NCI-H524 (cell line): ENCODE measurements at regions not wholly inside any gene's neighbourhood (a gene's known extent, or its start where the extent isn't known, plus 50 kb on each side); places are given as distances from the start of the nearest gene placed in this dataset.
"Not testable (repeated sequence)": the region's sequence is repeated elsewhere in the genome, so short reads cannot be mapped to it uniquely, and the experiment has no call there.

ENCODE experiments used
- DNase-seq, 2 experiments: peaks; one replicate each; lab custom pipeline; 2025; lab: John Stamatoyannopoulos, UW

DNA sequence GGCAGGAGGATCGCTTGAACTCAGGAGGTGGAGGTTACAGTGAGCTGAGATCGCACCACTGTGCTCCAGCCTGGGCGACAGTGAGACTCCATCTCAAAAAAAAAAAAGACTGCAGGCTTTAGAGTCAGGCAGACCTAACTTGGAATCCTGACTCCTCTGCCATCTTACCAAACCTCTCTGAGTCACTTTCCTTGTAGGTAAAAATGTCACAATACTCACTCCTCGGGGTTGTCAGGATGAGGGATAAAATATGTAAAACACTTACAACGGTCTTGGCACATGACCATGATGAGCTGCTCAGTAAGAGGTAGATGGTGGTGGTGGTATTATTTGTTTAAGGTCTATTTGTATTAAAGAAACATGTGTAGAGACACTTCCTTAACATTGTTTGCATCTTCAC, 154.1 kb upstream of the PDE1C start:
- DNase-seq: no peak

- DNase-seq: no peak
Measured at GRCh38 chr7:32223721-32224120, 153.5 kb upstream of the PDE1C start.

DNA sequence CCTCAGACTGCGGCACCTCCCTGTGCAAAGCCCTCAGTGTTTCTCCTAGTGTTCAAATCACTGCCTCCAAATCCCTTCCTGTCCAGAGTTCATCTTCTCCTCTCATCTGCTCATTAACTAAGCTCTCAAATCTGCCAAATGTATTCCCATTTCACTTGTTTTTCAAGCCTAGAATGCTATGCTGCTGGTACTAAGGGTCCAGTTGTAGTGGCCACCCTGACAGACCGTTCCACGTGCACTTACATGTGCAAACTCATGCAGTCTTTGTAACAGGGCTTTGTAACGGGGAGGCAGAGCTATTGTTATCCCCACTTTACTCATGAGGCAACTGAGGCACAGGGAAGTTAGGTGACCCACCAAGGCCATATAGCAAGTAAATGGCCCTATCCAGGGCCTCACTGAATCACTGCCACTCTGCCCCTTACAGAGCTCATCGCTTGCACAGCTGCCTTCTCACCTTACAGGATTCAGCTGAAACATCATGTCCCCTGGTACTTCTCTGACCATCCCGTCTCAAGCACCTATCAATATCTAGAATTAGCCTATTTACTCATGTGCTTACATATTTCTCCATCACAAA, 153.0 kb upstream of the PDE1C start:
- no peak for DNase-seq

- no peak for DNase-seq
Measured at GRCh38 chr7:32222251-32222900, 152.2 kb upstream of the PDE1C start.

DNA sequence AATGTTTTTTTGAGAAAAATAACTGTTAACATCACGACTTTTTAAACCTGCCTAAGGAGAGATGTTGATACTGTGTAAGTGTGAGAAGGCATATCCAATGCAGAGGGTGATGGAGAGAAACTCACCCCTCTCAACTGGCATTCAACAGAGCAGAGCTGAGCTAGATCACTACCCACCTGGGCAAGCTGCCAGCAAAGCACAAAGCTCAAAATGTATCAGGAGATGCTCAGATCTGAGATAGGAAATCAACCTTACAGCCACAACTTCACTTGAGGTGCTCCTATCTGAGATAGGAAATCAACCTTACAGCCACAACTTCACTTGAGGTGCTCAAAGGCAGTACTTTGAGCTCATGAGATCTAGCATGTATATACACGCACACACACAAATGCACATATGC, 151.5 kb upstream of the PDE1C start:
- DNase-seq: no peak

- no peak for DNase-seq
Measured at GRCh38 chr7:32221056-32221455, 150.8 kb upstream of the PDE1C start.

- not testable (repeated sequence) for DNase-seq
Measured at GRCh38 chr7:32219831-32220230, 149.6 kb upstream of the PDE1C start.

GRCh38 chr7:32219416-32219815, 149.2 kb upstream of the PDE1C start:
- peak in 1 of 2 experiments; percentile 12 for DNase-seq

GRCh38 chr7:32218741-32219288, 148.6 kb upstream of the PDE1C start:
- DNase-seq: peak; percentile 78 to 89

DNA sequence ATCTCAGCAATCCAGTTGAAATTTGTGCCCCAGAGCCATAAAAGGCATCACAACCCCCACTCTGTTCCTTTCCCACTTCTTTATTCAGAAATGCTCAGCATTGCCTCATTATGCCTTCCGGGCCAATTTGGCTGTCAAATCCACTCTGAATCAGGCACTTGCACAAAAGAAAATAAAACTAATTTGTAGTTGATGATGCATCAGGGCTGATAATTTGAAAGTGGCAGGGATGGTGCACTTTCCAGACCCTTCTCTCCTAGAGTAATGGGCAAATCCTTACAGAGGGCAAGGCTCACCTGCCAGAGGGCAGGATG, 147.9 kb upstream of the PDE1C start:
- no peak for DNase-seq

- no peak for DNase-seq
Measured at GRCh38 chr7:32217341-32218153, 147.3 kb upstream of the PDE1C start.

DNA sequence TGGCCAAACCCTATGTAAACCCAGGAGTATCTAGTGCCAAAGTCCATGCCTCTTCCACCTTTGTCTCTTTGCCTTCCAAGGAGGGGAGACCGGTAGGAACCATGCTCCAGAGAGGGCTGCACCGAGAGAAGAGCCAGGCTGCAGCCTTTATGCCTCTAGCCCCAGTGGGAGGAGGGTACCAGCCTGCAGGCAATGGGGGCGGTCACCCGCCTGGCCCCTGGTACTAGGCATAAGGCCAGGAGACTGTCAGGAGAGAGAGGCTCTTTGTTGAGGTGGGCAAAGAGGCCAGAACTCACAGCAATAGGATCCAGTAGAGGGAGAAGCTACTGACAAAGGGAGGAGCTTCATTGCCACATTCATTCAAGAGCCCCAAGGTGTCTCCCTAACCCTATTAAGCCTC, 146.6 kb upstream of the PDE1C start:
- DNase-seq: no peak

GRCh38 chr7:32215697-32216096, 145.5 kb upstream of the PDE1C start:
- DNase-seq: no peak

DNA sequence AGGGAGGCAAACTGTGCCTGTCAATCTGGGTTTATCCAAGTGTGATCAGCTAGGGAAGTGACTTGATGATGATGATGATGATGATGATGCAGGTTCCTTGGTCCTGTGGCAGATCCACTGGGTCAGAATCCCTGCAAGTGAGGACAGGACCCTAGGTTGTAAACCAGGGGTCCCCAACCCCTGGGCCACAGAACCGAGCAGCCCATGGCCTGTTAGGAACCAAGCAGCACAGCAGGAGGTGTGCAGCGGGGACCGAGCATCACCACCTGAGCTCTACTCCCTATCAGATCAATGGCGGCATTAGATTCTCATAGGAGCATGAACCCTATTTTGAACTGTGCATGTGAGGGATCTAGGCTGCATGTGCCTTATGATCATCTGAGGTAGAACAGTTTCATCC, 144.7 kb upstream of the PDE1C start:
- DNase-seq: no peak

DNA sequence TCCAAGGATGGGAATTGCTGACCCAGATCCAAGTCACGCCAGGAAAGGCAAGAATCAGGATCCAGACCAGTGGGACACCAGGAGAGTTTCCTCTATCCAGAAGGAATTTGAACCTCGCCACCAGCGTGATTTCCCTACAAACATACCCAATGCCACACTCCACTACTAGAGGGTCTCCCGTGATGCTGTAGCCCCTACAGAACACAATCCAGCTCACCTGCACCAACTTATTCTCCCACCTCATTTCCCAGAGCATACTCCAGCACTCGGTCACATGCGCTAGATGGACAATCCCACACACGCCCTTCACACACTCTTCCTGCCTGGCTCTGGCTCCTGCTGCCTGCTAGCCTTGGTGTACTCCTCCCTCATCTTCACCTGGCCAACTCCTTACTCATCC, 142.1 kb upstream of the PDE1C start:
- DNase-seq: no peak

DNA sequence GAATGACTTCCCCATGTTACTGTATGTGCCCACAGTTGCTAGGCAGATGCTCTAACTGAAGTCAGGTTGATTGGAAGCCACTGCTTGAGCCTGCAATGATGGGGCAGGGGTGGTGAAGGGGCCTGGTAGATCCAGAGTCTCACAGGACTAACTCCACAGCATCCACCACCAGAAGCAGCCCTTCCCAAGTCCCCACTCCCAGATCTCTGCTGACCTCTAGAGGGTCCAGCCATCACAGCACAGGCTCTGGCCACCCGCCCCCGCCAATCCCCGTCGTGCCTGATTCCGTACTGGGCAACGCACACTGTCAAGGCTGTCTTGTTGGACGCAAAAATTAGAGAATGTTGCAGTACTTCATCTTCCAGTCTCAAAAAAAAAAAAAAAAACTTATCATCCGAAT, 136.8 kb upstream of the PDE1C start:
- DNase-seq: no peak

GRCh38 chr7:32206488-32206887, 136.3 kb upstream of the PDE1C start:
- DNase-seq: no peak

GRCh38 chr7:32205298-32205824, 135.2 kb upstream of the PDE1C start:
- not testable (repeated sequence) for DNase-seq

DNA sequence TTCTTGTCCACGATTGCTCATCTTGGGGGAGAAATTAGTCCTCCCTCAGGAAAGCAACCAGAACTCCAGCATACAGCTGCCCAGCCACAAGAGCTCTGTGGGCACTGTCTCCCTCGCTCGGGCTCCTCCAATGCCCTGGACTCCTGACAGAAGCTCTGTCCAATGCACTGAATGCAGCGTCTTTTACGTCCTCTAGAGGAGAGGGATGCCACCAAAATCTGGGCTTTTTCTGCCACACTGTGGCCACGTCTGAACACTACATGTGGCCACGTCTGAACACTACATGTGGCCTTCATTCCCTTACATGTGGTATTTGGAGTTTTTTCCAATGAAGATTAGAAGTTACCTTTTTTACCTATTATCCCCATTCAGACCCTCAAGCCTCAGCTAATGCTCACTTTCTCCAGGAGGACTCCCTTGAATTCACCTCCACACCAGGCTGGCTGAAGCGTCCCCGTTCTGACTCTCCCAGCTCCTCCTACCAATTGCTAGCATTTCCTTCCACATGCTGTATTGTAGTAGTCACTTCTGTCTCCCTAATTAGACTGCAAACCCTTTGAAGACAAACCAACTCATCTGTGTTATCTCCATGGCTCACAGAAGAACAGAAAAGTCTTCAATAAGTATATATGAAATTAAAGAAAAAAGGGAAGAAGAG, 134.3 kb upstream of the PDE1C start:
- peak; percentile 75 to 82 for DNase-seq

DNA sequence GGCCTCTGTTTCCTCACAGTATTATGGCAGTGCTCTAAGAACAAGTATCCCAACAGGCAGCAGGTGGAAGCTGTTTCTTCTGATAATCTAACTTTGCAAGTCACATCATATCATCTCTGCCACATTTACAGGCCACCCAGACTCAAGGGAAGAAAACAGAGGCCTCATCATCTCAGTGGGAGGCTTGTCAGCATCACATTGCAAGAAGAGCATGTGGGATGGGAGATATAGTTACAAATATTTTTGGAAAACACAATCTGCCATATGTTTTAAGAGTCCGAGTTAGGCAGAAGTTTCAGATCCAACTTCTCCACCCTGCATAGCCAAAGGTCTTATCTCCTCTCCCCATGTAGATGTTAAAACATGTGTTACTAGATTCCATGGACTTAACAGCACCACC, 130.4 kb upstream of the PDE1C start:
- DNase-seq: peak in 1 of 2 experiments; percentile 25

- DNase-seq: no peak
Measured at GRCh38 chr7:32194537-32194936, 124.3 kb upstream of the PDE1C start.

DNA sequence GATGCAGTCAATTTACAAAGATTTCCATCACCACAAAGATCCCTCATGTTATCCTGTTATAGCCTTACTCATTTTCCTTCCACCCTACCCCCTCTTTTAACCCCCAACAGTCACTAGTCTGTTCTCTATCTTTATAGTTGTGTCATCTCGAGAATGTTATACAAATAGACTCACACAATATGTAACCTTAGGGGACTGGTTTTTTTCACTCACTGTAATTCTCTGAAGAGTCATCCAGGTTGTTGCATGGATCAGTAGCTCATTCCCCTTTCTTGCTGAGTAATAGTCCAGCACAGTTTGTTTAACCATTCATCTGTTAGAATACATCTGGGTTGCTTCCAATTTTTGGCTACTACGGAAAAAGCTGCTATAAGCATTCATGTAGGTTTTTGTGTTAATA, 121.1 kb upstream of the PDE1C start:
- no peak for DNase-seq
